ENCODE measurements at regions not wholly inside any gene's neighbourhood (a gene's known extent, or its start where the extent isn't known, plus 50 kb on each side); places are given as distances from the start of the nearest gene placed in this dataset.
"Not testable (repeated sequence)": the region's sequence is repeated elsewhere in the genome, so short reads cannot be mapped to it uniquely, and the experiment has no call there.

GRCh38 chr1:213414911-213415310 lies 363.9 kb downstream of the RPS6KC1 start:
- DNase-seq (ENCODE audit: low spot score), result no peak
- intact Hi-C loops (cut with DNase I), result loop anchor here (5.0 kb wide), 1 partner anchor 43 kb away; no protein-coding TSS in a partner anchor

GRCh38 chr1:213415691-213416380 lies 364.8 kb downstream of the RPS6KC1 start:
- intact Hi-C loops (cut with DNase I), result loop anchor here (5.0 kb wide), 1 partner anchor 44 kb away; no protein-coding TSS in a partner anchor
- no peak for DNase-seq (ENCODE audit: low spot score)

GRCh38 chr1:213416461-213417224 lies 365.6 kb downstream of the RPS6KC1 start:
- intact Hi-C loops (cut with DNase I), result loop anchor here (5.0 kb wide), 1 partner anchor 44 kb away; no protein-coding TSS in a partner anchor
- DNase-seq (ENCODE audit: low spot score), result no peak

- DNase-seq (ENCODE audit: low spot score), result no peak
- intact Hi-C loops (cut with DNase I), result loop anchor here (5.0 kb wide), 1 partner anchor 45 kb away; no protein-coding TSS in a partner anchor
These were observed 366.3 kb downstream of the RPS6KC1 start for GRCh38 chr1:213417225-213417820.

- intact Hi-C loops (cut with DNase I), result loop anchor here (5.0 kb wide), 1 partner anchor 46 kb away; no protein-coding TSS in a partner anchor
These were observed 366.8 kb downstream of the RPS6KC1 start for GRCh38 chr1:213417846-213418245.

GRCh38 chr1:213418268-213419071 lies 367.4 kb downstream of the RPS6KC1 start:
- intact Hi-C loops (cut with DNase I), result loop anchor here (5.0 kb wide), 1 partner anchor 46 kb away; no protein-coding TSS in a partner anchor
- DNase-seq (ENCODE audit: low spot score), result peak; percentile 63

More at GRCh38 chr1:213417846-213418245, 366.8 kb downstream of the RPS6KC1 start:
- DNase-seq (ENCODE audit: low spot score), result no peak

GRCh38 chr1:213419401-213420030 lies 368.5 kb downstream of the RPS6KC1 start:
- intact Hi-C loops (cut with DNase I), result loop anchor here (5.0 kb wide), 1 partner anchor 47 kb away; no protein-coding TSS in a partner anchor
- DNase-seq (ENCODE audit: low spot score), result peak; percentile 29

GRCh38 chr1:213421178-213421577 lies 370.1 kb downstream of the RPS6KC1 start:
- intact Hi-C loops (cut with DNase I), result not testable (repeated sequence)
- peak; percentile 51 for DNase-seq (ENCODE audit: low spot score)

- intact Hi-C loops (cut with DNase I), result no loop called here
- no peak for DNase-seq (ENCODE audit: low spot score)
These were observed 372.0 kb downstream of the RPS6KC1 start for GRCh38 chr1:213423041-213423440.

- no peak for DNase-seq (ENCODE audit: low spot score)
- intact Hi-C loops (cut with DNase I), result no loop called here
These were observed 372.6 kb downstream of the RPS6KC1 start for GRCh38 chr1:213423605-213424004.

GRCh38 chr1:213425376-213426030 lies 374.5 kb downstream of the RPS6KC1 start:
- intact Hi-C loops (cut with DNase I), result no loop called here
- no peak for DNase-seq (ENCODE audit: low spot score)

GRCh38 chr1:213429642-213430041 lies 378.6 kb downstream of the RPS6KC1 start:
- intact Hi-C loops (cut with DNase I), result no loop called here
- DNase-seq (ENCODE audit: low spot score), result no peak

- no peak for DNase-seq (ENCODE audit: low spot score)
- intact Hi-C loops (cut with DNase I), result no loop called here
These were observed 384.7 kb downstream of the RPS6KC1 start for GRCh38 chr1:213435715-213436114.

GRCh38 chr1:213438339-213438738 lies 387.3 kb downstream of the RPS6KC1 start:
- DNase-seq (ENCODE audit: low spot score), result no peak
- intact Hi-C loops (cut with DNase I), result no loop called here

- DNase-seq (ENCODE audit: low spot score), result no peak
- intact Hi-C loops (cut with DNase I), result no loop called here
These were observed 388.7 kb downstream of the RPS6KC1 start for GRCh38 chr1:213439703-213440102.

- intact Hi-C loops (cut with DNase I), result no loop called here
- DNase-seq (ENCODE audit: low spot score), result no peak
These were observed 389.7 kb downstream of the RPS6KC1 start for GRCh38 chr1:213440766-213441165.

- no peak for DNase-seq (ENCODE audit: low spot score)
- intact Hi-C loops (cut with DNase I), result no loop called here
These were observed 392.4 kb downstream of the RPS6KC1 start for GRCh38 chr1:213443415-213443814.

- intact Hi-C loops (cut with DNase I), result no loop called here
- DNase-seq (ENCODE audit: low spot score), result no peak
These were observed 393.2 kb downstream of the RPS6KC1 start for GRCh38 chr1:213444224-213444623.

Data from cardiac septum (tissue), 1 donor.